ENCODE measurements at regions not wholly inside any gene's neighbourhood (a gene's known extent, or its start where the extent isn't known, plus 50 kb on each side); places are given as distances from the start of the nearest gene placed in this dataset.

- no peaks in the 10 kb centered on the region for H3K36me3 ChIP-seq (ENCODE audit: control insufficient read depth, insufficient read depth, low read length)
- H3K4me3 ChIP-seq (ENCODE audit: low read depth, low read length) = no peak overlapping the region
- H3K27me3 ChIP-seq (ENCODE audit: control insufficient read depth, insufficient read depth, low read length) = no peaks in the 10 kb centered on the region
- TF ChIP-seq, protein P1, sequence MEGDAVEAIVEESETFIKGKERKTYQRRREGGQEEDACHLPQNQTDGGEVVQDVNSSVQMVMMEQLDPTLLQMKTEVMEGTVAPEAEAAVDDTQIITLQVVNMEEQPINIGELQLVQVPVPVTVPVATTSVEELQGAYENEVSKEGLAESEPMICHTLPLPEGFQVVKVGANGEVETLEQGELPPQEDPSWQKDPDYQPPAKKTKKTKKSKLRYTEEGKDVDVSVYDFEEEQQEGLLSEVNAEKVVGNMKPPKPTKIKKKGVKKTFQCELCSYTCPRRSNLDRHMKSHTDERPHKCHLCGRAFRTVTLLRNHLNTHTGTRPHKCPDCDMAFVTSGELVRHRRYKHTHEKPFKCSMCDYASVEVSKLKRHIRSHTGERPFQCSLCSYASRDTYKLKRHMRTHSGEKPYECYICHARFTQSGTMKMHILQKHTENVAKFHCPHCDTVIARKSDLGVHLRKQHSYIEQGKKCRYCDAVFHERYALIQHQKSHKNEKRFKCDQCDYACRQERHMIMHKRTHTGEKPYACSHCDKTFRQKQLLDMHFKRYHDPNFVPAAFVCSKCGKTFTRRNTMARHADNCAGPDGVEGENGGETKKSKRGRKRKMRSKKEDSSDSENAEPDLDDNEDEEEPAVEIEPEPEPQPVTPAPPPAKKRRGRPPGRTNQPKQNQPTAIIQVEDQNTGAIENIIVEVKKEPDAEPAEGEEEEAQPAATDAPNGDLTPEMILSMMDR (IDR thresholded peaks at IDR 0.05; ENCODE audit: insufficient read depth, low read length, severe bottlenecking) = no peak
- DNase-seq (ENCODE audit: low read depth) = no peak
- no peak for FAIRE-seq
These were observed 216.3 kb downstream of the ERMARD start for GRCh38 chr6:169967687-169968086.

GRCh38 chr6:169966312-169967181 is 215.1 kb downstream of the ERMARD start:
- FAIRE-seq (no peak), DNase-seq (ENCODE audit: low read depth) (no peak)
- Histone ChIP-seq H3K36me3 (ENCODE audit: control insufficient read depth, insufficient read depth, low read length) (no peaks in the 10 kb centered on the region), H3K27me3 (ENCODE audit: control insufficient read depth, insufficient read depth, low read length) (peaks cover 1% of the 10 kb centered on the region), H3K4me3 (ENCODE audit: low read depth, low read length) (no peak overlapping the region)
- TF ChIP-seq, protein P1 (IDR thresholded peaks at IDR 0.05; ENCODE audit: insufficient read depth, low read length, severe bottlenecking) = no peak

- peaks cover 2% of the 10 kb centered on the region for H3K27me3 ChIP-seq (ENCODE audit: control insufficient read depth, insufficient read depth, low read length)
- DNase-seq (ENCODE audit: low read depth) (no peak), FAIRE-seq (no peak)
- no peaks in the 10 kb centered on the region for H3K36me3 ChIP-seq (ENCODE audit: control insufficient read depth, insufficient read depth, low read length)
- H3K4me3 ChIP-seq (ENCODE audit: low read depth, low read length) = no peak overlapping the region
- TF ChIP-seq, protein P1 (IDR thresholded peaks at IDR 0.05; ENCODE audit: insufficient read depth, low read length, severe bottlenecking) = no peak
These were observed 214.4 kb downstream of the ERMARD start for GRCh38 chr6:169965657-169966311.

GRCh38 chr6:169965239-169965638 is 213.8 kb downstream of the ERMARD start:
- TF ChIP-seq, protein P1 (IDR thresholded peaks at IDR 0.05; ENCODE audit: insufficient read depth, low read length, severe bottlenecking) = no peak
- Histone ChIP-seq H3K4me3 (ENCODE audit: low read depth, low read length) (no peak overlapping the region), H3K27me3 (ENCODE audit: control insufficient read depth, insufficient read depth, low read length) (peaks cover 2% of the 10 kb centered on the region), H3K36me3 (ENCODE audit: control insufficient read depth, insufficient read depth, low read length) (no peaks in the 10 kb centered on the region)
- DNase-seq (ENCODE audit: low read depth) = no peak
- no peak for FAIRE-seq

- Histone ChIP-seq H3K36me3 (ENCODE audit: control insufficient read depth, insufficient read depth, low read length) (no peaks in the 10 kb centered on the region), H3K4me3 (ENCODE audit: low read depth, low read length) (no peak overlapping the region), H3K27me3 (ENCODE audit: control insufficient read depth, insufficient read depth, low read length) (peaks cover 2% of the 10 kb centered on the region)
- FAIRE-seq (no peak), DNase-seq (ENCODE audit: low read depth) (no peak)
- TF ChIP-seq, protein P1 (IDR thresholded peaks at IDR 0.05; ENCODE audit: insufficient read depth, low read length, severe bottlenecking) = no peak
These were observed 213.2 kb downstream of the ERMARD start for GRCh38 chr6:169964486-169965180.
